H1 (cell line): ENCODE measurements at regions not wholly inside any gene's neighbourhood (a gene's known extent, or its start where the extent isn't known, plus 50 kb on each side); places are given as distances from the start of the nearest gene placed in this dataset.

Experiments
- EZH2 ChIP-seq: fragments of 200-600 bp; sonication (generic); IDR thresholded peaks from 2 replicates; pipeline ENCODE4 v1.7.1; 2012; ENCODE audit warnings: low read depth, mild to moderate bottlenecking, moderate library complexity, low read length, inconsistent platforms; ENCODE audit not compliant: severe bottlenecking
- KDM5A ChIP-seq: fragments of 200-600 bp; IDR thresholded peaks from 2 replicates; pipeline ENCODE4 v1.7.1; 2012; ENCODE audit warnings: mild to moderate bottlenecking, low read length, inconsistent platforms, mixed read lengths
- MAFK ChIP-seq: IDR thresholded peaks from 2 replicates; pipeline ENCODE4 v1.6.1; 2012; ENCODE audit warnings: low read depth, mild to moderate bottlenecking, improper control_type of control experiment, low read length
- SP1 ChIP-seq: IDR thresholded peaks from 2 replicates; pipeline ENCODE4 v1.6.1; 2011; ENCODE audit warnings: low read depth, low read length
- TF ChIP-seq, protein P1 (sequence below), 3 experiments: IDR thresholded peaks; 1 replicate in 2 of 3; 2 replicates in 1 of 3; pipeline versions ENCODE4 v1.5.1 to v1.6.1; 2011; ENCODE audit warnings: low read length in 3 of 3, mild to moderate bottlenecking in 3 of 3, inconsistent platforms in 2 of 3, low read depth in 1 of 3, moderate library complexity in 1 of 3; ENCODE audit not compliant: insufficient read depth in 1 of 3; ENCODE audit errors: control extremely low read depth in 1 of 3

GRCh38 chr7:118009419-118009818, 136.2 kb upstream of the CTTNBP2 start:
- TF ChIP-seq, protein P1, sequence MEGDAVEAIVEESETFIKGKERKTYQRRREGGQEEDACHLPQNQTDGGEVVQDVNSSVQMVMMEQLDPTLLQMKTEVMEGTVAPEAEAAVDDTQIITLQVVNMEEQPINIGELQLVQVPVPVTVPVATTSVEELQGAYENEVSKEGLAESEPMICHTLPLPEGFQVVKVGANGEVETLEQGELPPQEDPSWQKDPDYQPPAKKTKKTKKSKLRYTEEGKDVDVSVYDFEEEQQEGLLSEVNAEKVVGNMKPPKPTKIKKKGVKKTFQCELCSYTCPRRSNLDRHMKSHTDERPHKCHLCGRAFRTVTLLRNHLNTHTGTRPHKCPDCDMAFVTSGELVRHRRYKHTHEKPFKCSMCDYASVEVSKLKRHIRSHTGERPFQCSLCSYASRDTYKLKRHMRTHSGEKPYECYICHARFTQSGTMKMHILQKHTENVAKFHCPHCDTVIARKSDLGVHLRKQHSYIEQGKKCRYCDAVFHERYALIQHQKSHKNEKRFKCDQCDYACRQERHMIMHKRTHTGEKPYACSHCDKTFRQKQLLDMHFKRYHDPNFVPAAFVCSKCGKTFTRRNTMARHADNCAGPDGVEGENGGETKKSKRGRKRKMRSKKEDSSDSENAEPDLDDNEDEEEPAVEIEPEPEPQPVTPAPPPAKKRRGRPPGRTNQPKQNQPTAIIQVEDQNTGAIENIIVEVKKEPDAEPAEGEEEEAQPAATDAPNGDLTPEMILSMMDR (IDR thresholded peaks at IDR 0.05; ENCODE audit: control extremely low read depth in 1 of 3, insufficient read depth in 1 of 3, low read depth in 1 of 3, low read length in 3 of 3): no peak
- TF ChIP-seq KDM5A: no peak
- no peak for TF ChIP-seq EZH2
- no peak for TF ChIP-seq SP1
- no peak for TF ChIP-seq MAFK
